GM06990 (cell line): ENCODE measurements at regions not wholly inside any gene's neighbourhood (a gene's known extent, or its start where the extent isn't known, plus 50 kb on each side); places are given as distances from the start of the nearest gene placed in this dataset.

Experiments
- DNase-seq: peaks from one replicate; pipeline ENCODE4 v3.0.0-alpha.2; 2011; ENCODE audit not compliant: insufficient read length; ENCODE audit errors: extremely low read depth
- H3K27me3 ChIP-seq: replicated peaks from 2 replicates; pipeline ENCODE4 v1.6.0; 2011; ENCODE audit warnings: low read length; ENCODE audit not compliant: control insufficient read depth, insufficient read depth
- H3K36me3 ChIP-seq: 2 replicates; pipeline ENCODE4 v1.5.1; 2011; ENCODE audit warnings: low read length; ENCODE audit not compliant: control insufficient read depth, insufficient read depth
- H3K4me3 ChIP-seq: replicated peaks from 2 replicates; pipeline ENCODE4 v1.5.1; 2011; ENCODE audit warnings: low read depth, mild to moderate bottlenecking, control low read depth, low read length
- TF ChIP-seq, protein P1 (sequence below): IDR thresholded peaks from 2 replicates; pipeline ENCODE4 v1.5.1; 2011; ENCODE audit warnings: low read length, control low read depth, mild to moderate bottlenecking, inconsistent platforms; ENCODE audit not compliant: insufficient read depth, poor library complexity, severe bottlenecking

DNA sequence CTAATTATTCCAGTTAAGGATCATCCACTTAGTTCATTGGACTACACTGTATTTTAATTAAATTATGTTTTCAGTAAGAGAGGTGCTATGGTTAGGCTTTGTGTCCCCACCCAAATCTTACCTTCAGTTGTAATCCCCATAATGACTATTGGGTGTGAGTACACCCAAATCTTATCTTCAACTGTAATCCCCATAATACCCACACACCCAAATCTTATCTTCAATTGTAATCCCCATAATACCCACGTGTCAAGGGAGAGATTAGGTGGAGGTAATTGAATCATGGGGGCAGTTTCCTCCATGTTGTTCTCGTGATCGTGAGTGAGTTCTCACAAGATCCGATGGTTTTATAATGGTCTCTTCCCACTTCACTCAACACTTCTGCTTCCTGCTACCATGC is 208.0 kb upstream of the PHACTR1 start:
- DNase-seq, result no peak
- no peaks in the 10 kb centered on the region for H3K27me3 ChIP-seq
- H3K36me3 ChIP-seq, result no peaks in the 10 kb centered on the region
- TF ChIP-seq, protein P1, sequence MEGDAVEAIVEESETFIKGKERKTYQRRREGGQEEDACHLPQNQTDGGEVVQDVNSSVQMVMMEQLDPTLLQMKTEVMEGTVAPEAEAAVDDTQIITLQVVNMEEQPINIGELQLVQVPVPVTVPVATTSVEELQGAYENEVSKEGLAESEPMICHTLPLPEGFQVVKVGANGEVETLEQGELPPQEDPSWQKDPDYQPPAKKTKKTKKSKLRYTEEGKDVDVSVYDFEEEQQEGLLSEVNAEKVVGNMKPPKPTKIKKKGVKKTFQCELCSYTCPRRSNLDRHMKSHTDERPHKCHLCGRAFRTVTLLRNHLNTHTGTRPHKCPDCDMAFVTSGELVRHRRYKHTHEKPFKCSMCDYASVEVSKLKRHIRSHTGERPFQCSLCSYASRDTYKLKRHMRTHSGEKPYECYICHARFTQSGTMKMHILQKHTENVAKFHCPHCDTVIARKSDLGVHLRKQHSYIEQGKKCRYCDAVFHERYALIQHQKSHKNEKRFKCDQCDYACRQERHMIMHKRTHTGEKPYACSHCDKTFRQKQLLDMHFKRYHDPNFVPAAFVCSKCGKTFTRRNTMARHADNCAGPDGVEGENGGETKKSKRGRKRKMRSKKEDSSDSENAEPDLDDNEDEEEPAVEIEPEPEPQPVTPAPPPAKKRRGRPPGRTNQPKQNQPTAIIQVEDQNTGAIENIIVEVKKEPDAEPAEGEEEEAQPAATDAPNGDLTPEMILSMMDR, result no peak
- no peak overlapping the region for H3K4me3 ChIP-seq

GRCh38 chr6:12509060-12509459 is 207.5 kb upstream of the PHACTR1 start:
- Histone ChIP-seq H3K4me3 (no peak overlapping the region), H3K36me3 (no peaks in the 10 kb centered on the region), H3K27me3 (no peaks in the 10 kb centered on the region)
- TF ChIP-seq, protein P1, result no peak
- no peak for DNase-seq

DNA sequence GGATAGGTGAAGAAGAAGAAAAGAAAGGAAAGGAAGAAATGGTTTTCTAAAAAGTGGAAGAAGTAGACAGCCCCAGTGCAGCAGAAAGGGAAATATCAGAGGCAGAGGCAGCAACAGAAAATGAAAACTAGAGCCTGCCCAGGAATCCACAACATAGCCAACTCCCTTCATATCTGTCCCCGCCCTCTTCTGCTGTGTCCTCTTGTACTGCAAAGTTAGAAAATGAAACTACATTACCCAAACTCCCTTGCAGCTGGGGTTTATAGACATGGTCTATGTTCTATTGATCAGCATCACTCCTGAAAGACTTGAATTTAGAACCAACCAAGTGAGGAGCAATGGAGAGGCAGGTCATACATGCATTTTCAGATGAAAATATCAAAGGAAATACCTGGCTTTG is 200.5 kb upstream of the PHACTR1 start:
- TF ChIP-seq, protein P1, result no peak
- Histone ChIP-seq H3K4me3 (no peak overlapping the region), H3K36me3 (no peaks in the 10 kb centered on the region), H3K27me3 (no peaks in the 10 kb centered on the region)
- DNase-seq, result no peak

DNA sequence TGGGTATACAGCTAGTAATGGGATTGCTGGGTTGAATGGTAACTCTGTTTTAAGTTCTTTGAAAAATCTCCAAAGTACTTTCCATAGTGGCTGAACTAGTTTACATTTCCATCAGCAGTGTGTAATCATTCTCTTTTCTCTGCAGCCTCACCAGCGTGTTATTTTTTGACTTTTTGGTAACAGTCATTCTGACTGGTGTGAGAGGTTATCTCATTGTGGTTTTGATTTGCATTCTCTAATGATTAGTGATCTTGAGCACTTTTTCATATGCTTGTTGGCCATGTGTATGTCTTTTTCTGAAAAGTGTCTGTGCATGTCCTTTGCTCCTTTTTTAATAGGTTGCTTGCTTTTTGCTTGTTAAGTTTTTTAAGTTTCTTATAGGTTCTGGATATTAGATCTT is 194.2 kb upstream of the PHACTR1 start:
- no peaks in the 10 kb centered on the region for H3K27me3 ChIP-seq
- no peak overlapping the region for H3K4me3 ChIP-seq
- H3K36me3 ChIP-seq, result no peaks in the 10 kb centered on the region
- DNase-seq, result no peak
- TF ChIP-seq, protein P1, result no peak

- Histone ChIP-seq H3K27me3 (no peaks in the 10 kb centered on the region), H3K36me3 (no peaks in the 10 kb centered on the region), H3K4me3 (no peak overlapping the region)
- TF ChIP-seq, protein P1, result no peak
- DNase-seq, result no peak
Measured at GRCh38 chr6:12523726-12524125, 192.8 kb upstream of the PHACTR1 start.

DNA sequence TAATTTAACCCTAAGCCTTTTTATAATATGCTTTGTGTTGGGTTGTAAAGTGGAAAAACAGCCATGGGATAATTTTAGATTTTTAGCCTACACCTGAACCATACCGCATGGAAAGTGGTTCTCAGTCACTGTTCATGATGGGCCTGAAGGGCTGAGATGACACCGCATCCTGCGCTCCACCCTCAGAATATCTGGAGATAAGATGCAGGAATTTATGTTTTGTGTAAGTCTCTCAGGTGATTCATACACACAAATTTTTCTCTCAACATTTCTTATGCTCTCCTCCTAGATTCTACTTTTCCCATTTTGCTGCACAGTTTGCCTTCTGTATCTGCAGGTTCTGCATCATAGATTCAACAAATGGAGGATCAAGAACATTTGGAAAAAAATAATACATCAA is 191.3 kb upstream of the PHACTR1 start:
- Histone ChIP-seq H3K27me3 (no peaks in the 10 kb centered on the region), H3K36me3 (no peaks in the 10 kb centered on the region), H3K4me3 (no peak overlapping the region)
- TF ChIP-seq, protein P1, result no peak
- DNase-seq, result no peak
